ENCODE measurements at regions not wholly inside any gene's neighbourhood (a gene's known extent, or its start where the extent isn't known, plus 50 kb on each side); places are given as distances from the start of the nearest gene placed in this dataset.

- no peak for TF ChIP-seq GLMP (CRISPR knock-in tag; IDR thresholded peaks at IDR 0.05; ENCODE audit: borderline replicate concordance)
- TF ChIP-seq ZNF501 (CRISPR knock-in tag; IDR thresholded peaks at IDR 0.05) = no peak
These were observed 553.0 kb downstream of the CD109 start (continued) for GRCh38 chr6:74248966-74249365.

- DNase-seq (ENCODE audit: low spot score) (no peak), FAIRE-seq (no peak), ATAC-seq (no peak)
- H3K27me3 ChIP-seq (ENCODE audit: control insufficient read depth in 1 of 2, insufficient read depth in 2 of 2, low read length in 2 of 2) = no peaks in the 10 kb centered on the region
- H2AFZ ChIP-seq (ENCODE audit: low read length) = no peak overlapping the region
- H3K4me1 ChIP-seq (ENCODE audit: insufficient read depth, low read length) = no peaks in the 10 kb centered on the region
- CTCF ChIA-PET (ENCODE audit: low intra/inter-chr PET ratio, low total read pairs) = no interaction called here
- H3K79me2 ChIP-seq (ENCODE audit: insufficient read depth, low read length) = no peaks in the 10 kb centered on the region
- H3K4me2 ChIP-seq (ENCODE audit: low read depth, low read length) = no peak overlapping the region
- no peaks in the 10 kb centered on the region for H3K36me3 ChIP-seq (replicated peaks in 1 of 2; ENCODE audit: control insufficient read depth in 1 of 2, insufficient read depth in 2 of 2, low read length in 2 of 2)
- no peak overlapping the region for H3K4me3 ChIP-seq (replicated peaks in 1 of 3; ENCODE audit: insufficient read depth in 1 of 3, low read depth in 2 of 3, low read length in 3 of 3)
- no peak overlapping the region for H3K27ac ChIP-seq (ENCODE audit: extremely low read length, insufficient read depth, low read length)
- H3K9ac ChIP-seq (ENCODE audit: insufficient read depth, low read depth, low read length) = no peak overlapping the region
- H3K9me3 ChIP-seq (ENCODE audit: low read length) = no peaks in the 10 kb centered on the region
- TF ChIP-seq CSRNP2 (CRISPR knock-in tag; conservative IDR thresholded peaks at IDR 0.05; ENCODE audit: low read depth) (no peak), ZNF292 (CRISPR knock-in tag; IDR thresholded peaks at IDR 0.05; ENCODE audit: borderline replicate concordance, low read depth) (no peak), ZNF160 (CRISPR knock-in tag; IDR thresholded peaks at IDR 0.05) (no peak), CBFB (CRISPR knock-in tag; IDR thresholded peaks at IDR 0.05) (no peak), POGK (CRISPR knock-in tag; conservative IDR thresholded peaks at IDR 0.05) (no peak), ZNF790 (CRISPR knock-in tag; IDR thresholded peaks at IDR 0.05; ENCODE audit: borderline replicate concordance) (no peak), ELK4 (CRISPR knock-in tag; IDR thresholded peaks at IDR 0.05; ENCODE audit: borderline replicate concordance) (no peak), SPEN (CRISPR knock-in tag; IDR thresholded peaks at IDR 0.05; ENCODE audit: low read depth) (no peak), CREB3 (CRISPR knock-in tag; IDR thresholded peaks at IDR 0.05) (no peak), ZNF629 (CRISPR knock-in tag; conservative IDR thresholded peaks at IDR 0.05) (no peak), GATAD1 (CRISPR knock-in tag; IDR thresholded peaks at IDR 0.05) (no peak)
- TF ChIP-seq, protein P1, sequence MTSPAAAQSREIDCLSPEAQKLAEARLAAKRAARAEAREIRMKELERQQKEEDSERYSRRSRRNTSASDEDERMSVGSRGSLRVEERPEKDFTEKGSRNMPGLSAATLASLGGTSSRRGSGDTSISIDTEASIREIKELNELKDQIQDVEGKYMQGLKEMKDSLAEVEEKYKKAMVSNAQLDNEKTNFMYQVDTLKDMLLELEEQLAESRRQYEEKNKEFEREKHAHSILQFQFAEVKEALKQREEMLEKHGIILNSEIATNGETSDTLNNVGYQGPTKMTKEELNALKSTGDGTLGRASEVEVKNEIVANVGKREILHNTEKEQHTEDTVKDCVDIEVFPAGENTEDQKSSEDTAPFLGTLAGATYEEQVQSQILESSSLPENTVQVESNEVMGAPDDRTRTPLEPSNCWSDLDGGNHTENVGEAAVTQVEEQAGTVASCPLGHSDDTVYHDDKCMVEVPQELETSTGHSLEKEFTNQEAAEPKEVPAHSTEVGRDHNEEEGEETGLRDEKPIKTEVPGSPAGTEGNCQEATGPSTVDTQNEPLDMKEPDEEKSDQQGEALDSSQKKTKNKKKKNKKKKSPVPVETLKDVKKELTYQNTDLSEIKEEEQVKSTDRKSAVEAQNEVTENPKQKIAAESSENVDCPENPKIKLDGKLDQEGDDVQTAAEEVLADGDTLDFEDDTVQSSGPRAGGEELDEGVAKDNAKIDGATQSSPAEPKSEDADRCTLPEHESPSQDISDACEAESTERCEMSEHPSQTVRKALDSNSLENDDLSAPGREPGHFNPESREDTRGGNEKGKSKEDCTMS (CRISPR knock-in tag; conservative IDR thresholded peaks at IDR 0.05) = no peak
- in situ Hi-C loops (cut with HindIII; ENCODE audit: extremely low pct_ligation_motif_present, low pct_unique_long_range_greater_than_20kb) = no loop called here
- WGBS (ENCODE audit: low lambda C conversion rate) = 24% methylated on average over 3 of the region's 12 CpGs
- H4K20me1 ChIP-seq (ENCODE audit: insufficient read depth, low read length) = no peaks in the 10 kb centered on the region
- intact Hi-C loops (cut with micrococcal nuclease; ENCODE audit: unreplicated experiment) = no loop called here
- POLR2A ChIA-PET = no interaction called here
- BruUV-seq (replicated peaks) = no TSS peak
These were observed 526.8 kb downstream of the CD109 start for GRCh38 chr6:74222768-74223333.

All from HepG2 (cell line).